ENCODE measurements at regions not wholly inside any gene's neighbourhood (a gene's known extent, or its start where the extent isn't known, plus 50 kb on each side); places are given as distances from the start of the nearest gene placed in this dataset.

DNA sequence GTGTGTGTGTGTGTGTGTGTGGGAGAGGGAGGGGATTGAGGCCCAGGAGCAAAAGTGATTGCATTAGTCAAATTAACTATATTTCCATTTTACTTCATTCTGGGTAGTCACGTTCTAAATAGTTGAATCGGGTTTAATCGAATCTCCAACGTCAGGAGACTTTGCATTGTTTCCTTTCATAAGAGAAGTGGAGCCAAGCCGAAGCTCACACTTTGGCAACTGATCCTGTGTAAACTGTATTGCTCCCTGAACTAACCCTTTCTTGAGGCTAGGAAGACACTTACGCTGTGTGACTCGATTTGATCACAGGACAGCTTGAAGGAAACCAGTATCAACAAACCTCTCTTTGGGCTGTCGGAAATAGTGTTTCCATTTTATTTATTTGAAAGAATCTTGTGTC is 363.4 kb upstream of the ATP2B1 start:
- Histone ChIP-seq H3K9me3 (no peaks in the 10 kb centered on the region), H3K36me3 (no peaks in the 10 kb centered on the region), H3K4me1 (no peaks in the 10 kb centered on the region), H3K4me3 (no peak overlapping the region), H3K27me3 (no peaks in the 10 kb centered on the region), H3K27ac (no peak overlapping the region)
- WGBS, 2 donors, result 74 to 79% methylated on average over 8 of the region's 8 CpGs
- TF ChIP-seq, protein P1, sequence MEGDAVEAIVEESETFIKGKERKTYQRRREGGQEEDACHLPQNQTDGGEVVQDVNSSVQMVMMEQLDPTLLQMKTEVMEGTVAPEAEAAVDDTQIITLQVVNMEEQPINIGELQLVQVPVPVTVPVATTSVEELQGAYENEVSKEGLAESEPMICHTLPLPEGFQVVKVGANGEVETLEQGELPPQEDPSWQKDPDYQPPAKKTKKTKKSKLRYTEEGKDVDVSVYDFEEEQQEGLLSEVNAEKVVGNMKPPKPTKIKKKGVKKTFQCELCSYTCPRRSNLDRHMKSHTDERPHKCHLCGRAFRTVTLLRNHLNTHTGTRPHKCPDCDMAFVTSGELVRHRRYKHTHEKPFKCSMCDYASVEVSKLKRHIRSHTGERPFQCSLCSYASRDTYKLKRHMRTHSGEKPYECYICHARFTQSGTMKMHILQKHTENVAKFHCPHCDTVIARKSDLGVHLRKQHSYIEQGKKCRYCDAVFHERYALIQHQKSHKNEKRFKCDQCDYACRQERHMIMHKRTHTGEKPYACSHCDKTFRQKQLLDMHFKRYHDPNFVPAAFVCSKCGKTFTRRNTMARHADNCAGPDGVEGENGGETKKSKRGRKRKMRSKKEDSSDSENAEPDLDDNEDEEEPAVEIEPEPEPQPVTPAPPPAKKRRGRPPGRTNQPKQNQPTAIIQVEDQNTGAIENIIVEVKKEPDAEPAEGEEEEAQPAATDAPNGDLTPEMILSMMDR (IDR thresholded peaks at IDR 0.05), result no peak
- TF ChIP-seq POLR2A (IDR thresholded peaks at IDR 0.05), result no peak
- no peak for DNase-seq
- intact Hi-C loops (cut with DNase I), result no loop called here

DNA sequence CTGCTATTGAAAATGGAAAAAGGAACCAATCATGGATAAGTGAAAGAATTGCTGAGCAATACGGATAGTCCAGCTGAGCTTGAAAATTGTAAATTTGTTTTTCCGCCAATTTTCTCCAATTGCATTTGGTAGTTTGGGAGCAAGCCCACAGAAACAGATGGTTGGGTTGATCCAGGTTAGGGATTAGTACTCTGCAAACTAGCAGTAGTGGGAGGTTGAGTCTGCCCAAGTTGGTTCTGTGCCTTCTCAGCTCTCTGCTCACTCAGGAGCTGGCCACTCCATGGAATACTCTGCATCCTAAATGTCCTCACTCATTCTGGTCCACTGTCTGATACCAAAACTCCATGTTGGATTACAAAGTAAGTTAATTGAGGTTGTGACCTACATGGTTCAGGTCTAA is 361.1 kb upstream of the ATP2B1 start:
- WGBS, 2 donors, result 92 to 97% methylated on average over 2 of the region's 2 CpGs
- intact Hi-C loops (cut with DNase I), result no loop called here

DNA sequence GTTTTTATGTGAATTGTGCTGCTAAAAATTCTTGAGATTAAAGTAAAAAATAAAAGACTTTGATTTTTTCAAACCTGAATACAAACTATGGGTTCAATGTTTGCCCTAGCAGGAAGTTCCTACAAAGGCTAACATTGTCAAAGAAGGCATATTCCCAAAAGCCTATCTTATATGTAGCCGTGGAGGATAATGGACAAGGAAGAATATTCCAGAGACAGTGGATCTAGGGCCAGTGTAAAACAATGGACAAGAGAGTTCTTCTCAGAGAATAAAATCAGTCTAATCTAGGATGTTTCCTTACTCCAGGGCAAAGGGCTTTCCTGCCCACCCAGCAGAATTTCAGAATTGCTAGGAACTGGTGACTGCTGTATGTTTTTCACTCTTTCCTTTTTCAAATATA is 359.2 kb upstream of the ATP2B1 start:
- TF ChIP-seq, protein P1 (IDR thresholded peaks at IDR 0.05), result no peak
- TF ChIP-seq POLR2A (IDR thresholded peaks at IDR 0.05), result no peak
- DNase-seq, result no peak
- H3K9me3 ChIP-seq, result no peaks in the 10 kb centered on the region
- no peaks in the 10 kb centered on the region for H3K36me3 ChIP-seq
- 71 to 100% methylated on average over 1 of the region's 1 CpG for WGBS, 2 donors
- H3K27me3 ChIP-seq, result no peaks in the 10 kb centered on the region
- H3K27ac ChIP-seq, result no peak overlapping the region
- intact Hi-C loops (cut with DNase I), result no loop called here
- peaks cover 0 to 8% (median 4%) of the 10 kb centered on the region in 3 donors for H3K4me1 ChIP-seq
- H3K4me3 ChIP-seq, result no peak overlapping the region

More for the DNA sequence above, 361.1 kb upstream of the ATP2B1 start:
- Histone ChIP-seq H3K4me1 (peaks cover 0 to 7% (median 4%) of the 10 kb centered on the region in 3 donors), H3K4me3 (no peak overlapping the region), H3K27me3 (no peaks in the 10 kb centered on the region), H3K9me3 (no peaks in the 10 kb centered on the region), H3K36me3 (no peaks in the 10 kb centered on the region), H3K27ac (no peak overlapping the region)
- TF ChIP-seq, protein P1 (IDR thresholded peaks at IDR 0.05), result no peak
- TF ChIP-seq POLR2A (IDR thresholded peaks at IDR 0.05), result no peak
- DNase-seq, result no peak

- Histone ChIP-seq H3K27me3 (no peaks in the 10 kb centered on the region), H3K36me3 (no peaks in the 10 kb centered on the region), H3K4me3 (no peak overlapping the region), H3K9me3 (no peaks in the 10 kb centered on the region), H3K4me1 (peaks cover 0 to 8% (median 4%) of the 10 kb centered on the region in 3 donors), H3K27ac (no peak overlapping the region)
- intact Hi-C loops (cut with DNase I), result no loop called here
- no peak for DNase-seq
- TF ChIP-seq, protein P1 (IDR thresholded peaks at IDR 0.05), result no peak
- TF ChIP-seq POLR2A (IDR thresholded peaks at IDR 0.05), result no peak
- 51 to 61% methylated on average over 4 of the region's 4 CpGs for WGBS, 2 donors
Measured at GRCh38 chr12:90064852-90065801, 356.5 kb upstream of the ATP2B1 start.

GRCh38 chr12:90062799-90063198 is 354.2 kb upstream of the ATP2B1 start:
- intact Hi-C loops (cut with DNase I), result no loop called here
- no peaks in the 10 kb centered on the region for H3K9me3 ChIP-seq
- no peak for DNase-seq
- no peaks in the 10 kb centered on the region for H3K36me3 ChIP-seq
- no peak for TF ChIP-seq POLR2A (IDR thresholded peaks at IDR 0.05)
- TF ChIP-seq, protein P1 (IDR thresholded peaks at IDR 0.05), result no peak
- H3K4me1 ChIP-seq, result peaks cover 0 to 8% (median 4%) of the 10 kb centered on the region in 3 donors
- H3K27ac ChIP-seq, result no peak overlapping the region
- no peak overlapping the region for H3K4me3 ChIP-seq
- 66 to 78% methylated on average over 4 of the region's 4 CpGs for WGBS, 2 donors
- H3K27me3 ChIP-seq, result no peaks in the 10 kb centered on the region
